T-helper 17 cell (primary cell): ENCODE measurements at regions not wholly inside any gene's neighbourhood (a gene's known extent, or its start where the extent isn't known, plus 50 kb on each side); places are given as distances from the start of the nearest gene placed in this dataset.

Experiments
- ATAC-seq: fragments of 150-1000 bp; cut with Tn5 transposase; 2 replicates; pipeline ENCODE4 v1.10.0; 2021; ENCODE audit warnings: mild to moderate bottlenecking, moderate library complexity
- DNase-seq, 3 donors: peaks; one replicate each; pipeline versions ENCODE4 v3.0.0 to v3.0.0-alpha.2; 2020 to 2021
- H3K9me3 ChIP-seq: one replicate; pipeline ENCODE4 v1.7.0; 2013; ENCODE audit warnings: low read length, mild to moderate bottlenecking; ENCODE audit not compliant: control insufficient read depth, poor library complexity, severe bottlenecking
- H3K27ac Mint-ChIP-seq: one replicate; pipeline ENCODE4 v1.8.0; 2022; ENCODE audit warnings: mild to moderate bottlenecking, moderate library complexity, mixed read lengths
- H3K27me3 Mint-ChIP-seq: one replicate; pipeline ENCODE4 v1.8.0; 2022; ENCODE audit warnings: mixed read lengths
- H3K36me3 Mint-ChIP-seq: one replicate; pipeline ENCODE4 v1.8.0; 2022; ENCODE audit warnings: low read depth, mixed read lengths
- H3K4me1 Mint-ChIP-seq: one replicate; pipeline ENCODE4 v1.8.0; 2022; ENCODE audit warnings: mild to moderate bottlenecking, mixed read lengths
- H3K4me3 Mint-ChIP-seq: one replicate; pipeline ENCODE4 v1.8.0; 2022; ENCODE audit warnings: mild to moderate bottlenecking, moderate library complexity, mixed read lengths

- DNase-seq (no peak), ATAC-seq (no peak)
- Mint-ChIP-seq H3K27me3 (peaks cover 6% of the 10 kb centered on the region), H3K4me1 (no peaks in the 10 kb centered on the region), H3K4me3 (no peak overlapping the region), H3K36me3 (no peaks in the 10 kb centered on the region), H3K27ac (no peak overlapping the region)
- H3K9me3 ChIP-seq = no peaks in the 10 kb centered on the region
Measured at GRCh38 chr18:73895701-73896100, 251.9 kb downstream of the FBXO15 start.

DNA sequence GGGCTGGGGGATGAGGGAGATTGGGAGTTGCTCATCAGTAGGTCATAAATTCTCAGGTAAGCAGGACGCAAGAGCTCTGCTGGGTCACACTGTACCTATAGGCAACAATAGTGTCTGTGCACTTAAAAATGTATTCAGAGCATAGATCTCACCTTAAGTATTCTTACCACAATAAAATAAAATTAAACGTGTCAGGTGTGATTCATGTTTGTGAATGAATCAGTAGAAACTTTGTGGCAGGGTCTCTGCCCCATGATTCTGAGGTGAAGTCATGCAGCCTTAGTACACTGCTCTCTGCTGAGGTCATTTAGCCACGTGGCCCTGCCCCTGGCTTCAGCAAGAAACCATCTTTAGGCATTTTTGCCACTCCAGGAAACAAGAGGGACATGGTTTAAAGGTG lies 253.8 kb downstream of the FBXO15 start:
- no peak for DNase-seq
- no peaks in the 10 kb centered on the region for H3K9me3 ChIP-seq
- no peaks in the 10 kb centered on the region for H3K36me3 Mint-ChIP-seq
- no peak for ATAC-seq
- no peaks in the 10 kb centered on the region for H3K4me1 Mint-ChIP-seq
- H3K27me3 Mint-ChIP-seq = peaks cover 6% of the 10 kb centered on the region
- H3K27ac Mint-ChIP-seq = no peak overlapping the region
- H3K4me3 Mint-ChIP-seq = no peak overlapping the region

GRCh38 chr18:73891572-73892421 lies 255.8 kb downstream of the FBXO15 start:
- no peak for DNase-seq
- no peaks in the 10 kb centered on the region for H3K36me3 Mint-ChIP-seq
- H3K9me3 ChIP-seq = no peaks in the 10 kb centered on the region
- no peak for ATAC-seq
- no peaks in the 10 kb centered on the region for H3K4me1 Mint-ChIP-seq
- H3K27ac Mint-ChIP-seq = no peak overlapping the region
- peaks cover 6% of the 10 kb centered on the region for H3K27me3 Mint-ChIP-seq
- H3K4me3 Mint-ChIP-seq = no peak overlapping the region

- ATAC-seq (no peak), DNase-seq (no peak)
- Mint-ChIP-seq H3K4me1 (no peaks in the 10 kb centered on the region), H3K27ac (no peak overlapping the region), H3K4me3 (no peak overlapping the region), H3K36me3 (no peaks in the 10 kb centered on the region), H3K27me3 (peaks cover 13% of the 10 kb centered on the region)
- no peaks in the 10 kb centered on the region for H3K9me3 ChIP-seq
Measured at GRCh38 chr18:73888565-73888964, 259.1 kb downstream of the FBXO15 start.

DNA sequence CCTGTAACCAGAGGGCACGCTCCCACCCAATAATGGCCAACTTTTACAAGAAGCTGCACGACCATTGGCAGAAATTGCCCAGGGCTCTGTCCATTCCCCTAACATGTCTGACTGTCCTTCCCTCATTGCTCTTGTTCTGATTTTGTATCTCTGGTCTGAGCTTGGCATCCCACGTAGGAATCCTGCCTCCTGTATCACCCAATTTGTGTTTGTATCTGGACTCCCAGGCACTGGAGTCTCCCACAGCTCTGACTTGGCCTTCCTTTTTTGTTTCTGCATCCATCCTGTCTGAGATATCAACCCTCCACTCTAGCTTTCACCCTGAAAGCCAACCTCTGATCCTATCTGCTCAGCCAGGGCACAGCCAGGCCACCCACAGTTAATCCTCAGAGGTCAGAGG lies 259.8 kb downstream of the FBXO15 start:
- Mint-ChIP-seq H3K27ac (no peak overlapping the region), H3K36me3 (no peaks in the 10 kb centered on the region), H3K4me3 (no peak overlapping the region), H3K4me1 (no peaks in the 10 kb centered on the region), H3K27me3 (peaks cover 13% of the 10 kb centered on the region)
- ATAC-seq (no peak), DNase-seq (no peak)
- no peaks in the 10 kb centered on the region for H3K9me3 ChIP-seq

- peaks cover 7% of the 10 kb centered on the region for H3K27me3 Mint-ChIP-seq
- ATAC-seq = no peak
- H3K4me1 Mint-ChIP-seq = no peaks in the 10 kb centered on the region
- DNase-seq = no peak
- no peak overlapping the region for H3K4me3 Mint-ChIP-seq
- H3K9me3 ChIP-seq = no peaks in the 10 kb centered on the region
- H3K27ac Mint-ChIP-seq = no peak overlapping the region
- H3K36me3 Mint-ChIP-seq = no peaks in the 10 kb centered on the region
Measured at GRCh38 chr18:73884868-73885267, 262.8 kb downstream of the FBXO15 start.

DNA sequence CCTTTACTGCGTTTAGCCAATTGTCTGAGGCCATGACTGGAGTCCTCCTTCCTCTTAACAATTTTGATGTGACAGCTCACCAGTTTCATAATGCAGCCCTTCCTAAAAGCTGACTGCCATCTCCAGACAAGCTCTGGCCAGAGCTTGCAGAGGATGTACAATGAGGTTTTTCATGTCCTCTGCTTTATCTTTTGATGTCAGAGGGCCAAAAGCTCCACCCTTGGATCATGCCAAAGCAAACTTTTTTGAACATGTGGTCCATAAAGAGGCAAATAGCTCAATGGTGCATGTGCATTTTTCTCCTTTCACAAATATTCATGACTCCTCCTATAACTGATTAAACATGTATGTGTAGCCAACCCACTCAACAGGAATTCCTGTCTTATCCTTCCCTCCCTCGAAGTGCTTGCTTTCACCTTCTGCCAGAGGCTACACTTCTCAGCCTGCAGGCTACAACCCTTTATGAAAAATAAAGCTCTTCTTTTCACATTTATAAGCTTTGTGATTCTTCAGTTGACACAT lies 266.2 kb downstream of the FBXO15 start:
- Mint-ChIP-seq H3K4me3 (no peak overlapping the region), H3K27me3 (peaks cover 7% of the 10 kb centered on the region), H3K27ac (no peak overlapping the region), H3K36me3 (no peaks in the 10 kb centered on the region), H3K4me1 (no peaks in the 10 kb centered on the region)
- no peaks in the 10 kb centered on the region for H3K9me3 ChIP-seq
- no peak for DNase-seq
- no peak for ATAC-seq

GRCh38 chr18:73880387-73880786 lies 267.2 kb downstream of the FBXO15 start:
- Mint-ChIP-seq H3K36me3 (no peaks in the 10 kb centered on the region), H3K4me3 (no peak overlapping the region), H3K4me1 (no peaks in the 10 kb centered on the region), H3K27me3 (peaks cover 7% of the 10 kb centered on the region), H3K27ac (no peak overlapping the region)
- no peak for ATAC-seq
- no peak for DNase-seq
- H3K9me3 ChIP-seq = no peaks in the 10 kb centered on the region

GRCh38 chr18:73879766-73880165 lies 267.9 kb downstream of the FBXO15 start:
- Mint-ChIP-seq H3K27me3 (peaks cover 9% of the 10 kb centered on the region), H3K27ac (no peak overlapping the region)

DNA sequence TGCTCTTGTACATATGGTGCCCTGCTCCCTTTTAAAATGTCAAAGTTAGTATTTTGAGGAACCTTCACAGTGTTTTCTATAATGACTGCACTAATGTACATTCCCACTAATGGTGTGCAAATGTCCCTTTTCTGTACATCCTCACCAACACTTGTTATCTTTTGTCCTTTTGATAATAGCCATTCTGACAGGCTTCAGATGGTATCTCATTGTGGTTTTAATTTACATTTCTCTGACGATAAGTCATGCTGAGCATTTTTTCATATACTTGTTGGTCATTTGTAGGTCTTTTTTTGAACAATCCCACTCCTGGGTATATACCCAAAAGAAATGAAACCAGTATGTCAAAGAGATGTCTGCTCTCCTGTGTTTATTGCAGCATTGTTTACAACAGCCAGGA lies 268.3 kb downstream of the FBXO15 start:
- Mint-ChIP-seq H3K4me1 (no peaks in the 10 kb centered on the region), H3K36me3 (no peaks in the 10 kb centered on the region), H3K27me3 (peaks cover 9% of the 10 kb centered on the region), H3K4me3 (no peak overlapping the region), H3K27ac (no peak overlapping the region)
- no peaks in the 10 kb centered on the region for H3K9me3 ChIP-seq
- ATAC-seq = no peak
- no peak for DNase-seq

More at GRCh38 chr18:73879766-73880165, 267.9 kb downstream of the FBXO15 start:
- Mint-ChIP-seq H3K4me3 (no peak overlapping the region), H3K36me3 (no peaks in the 10 kb centered on the region), H3K4me1 (no peaks in the 10 kb centered on the region)
- no peaks in the 10 kb centered on the region for H3K9me3 ChIP-seq
- ATAC-seq = no peak
- no peak for DNase-seq

- no peaks in the 10 kb centered on the region for H3K9me3 ChIP-seq
- Mint-ChIP-seq H3K27me3 (peaks cover 12% of the 10 kb centered on the region), H3K27ac (no peak overlapping the region), H3K4me1 (no peaks in the 10 kb centered on the region), H3K4me3 (no peak overlapping the region), H3K36me3 (no peaks in the 10 kb centered on the region)
- DNase-seq (no peak), ATAC-seq (no peak)
Measured at GRCh38 chr18:73869182-73869581, 278.5 kb downstream of the FBXO15 start.

DNA sequence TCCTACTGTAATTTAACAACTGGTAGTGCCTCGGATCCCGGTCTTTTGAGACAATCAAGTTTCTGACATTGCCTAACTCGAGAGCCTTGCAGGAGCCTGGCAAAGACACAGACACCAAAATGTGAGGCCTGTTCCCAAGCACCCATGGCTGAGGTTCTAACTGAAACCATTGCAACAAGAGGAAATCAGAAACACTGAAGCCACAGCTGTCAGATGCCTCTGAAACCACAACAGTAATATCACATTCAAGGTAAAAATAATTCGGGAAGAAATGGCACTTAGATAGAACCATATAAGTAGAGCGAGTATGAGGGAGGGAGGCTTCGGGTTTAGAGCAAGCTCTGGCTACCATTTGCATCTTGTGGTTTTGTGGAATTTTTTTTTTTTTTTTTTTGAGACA lies 285.9 kb downstream of the FBXO15 start:
- Mint-ChIP-seq H3K27me3 (peaks cover 36% of the 10 kb centered on the region), H3K27ac (no peak overlapping the region), H3K36me3 (no peaks in the 10 kb centered on the region), H3K4me1 (peaks cover 2% of the 10 kb centered on the region), H3K4me3 (no peak overlapping the region)
- ATAC-seq (no peak), DNase-seq (no peak)
- H3K9me3 ChIP-seq = no peaks in the 10 kb centered on the region

DNA sequence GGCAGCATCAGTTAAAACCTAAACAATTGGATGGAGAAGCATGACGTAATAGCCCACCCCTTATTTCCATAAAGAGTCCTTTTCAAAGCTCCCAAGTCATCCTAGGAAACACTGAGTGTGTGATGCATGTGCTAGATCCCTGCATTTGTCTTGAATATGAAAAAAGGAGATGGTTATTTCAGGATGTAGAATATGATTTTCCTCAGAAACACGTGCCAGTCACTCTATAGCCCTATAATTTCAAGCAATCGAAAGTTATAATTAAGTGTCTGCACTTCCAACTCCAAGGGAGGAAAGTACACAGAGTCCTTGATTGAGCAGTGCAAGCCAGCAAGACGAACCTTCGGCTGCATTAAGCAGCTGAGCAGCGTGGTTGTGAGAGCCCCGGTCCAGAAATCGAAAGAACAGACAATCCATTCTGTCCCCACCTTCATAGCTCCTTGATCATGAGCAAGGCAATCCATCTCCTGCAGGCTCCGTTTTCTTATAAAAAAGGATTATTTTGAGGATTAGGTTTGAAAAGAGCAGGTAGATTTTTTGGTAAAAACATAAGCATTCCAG lies 287.7 kb downstream of the FBXO15 start:
- ATAC-seq = no peak
- no peaks in the 10 kb centered on the region for H3K9me3 ChIP-seq
- H3K27me3 Mint-ChIP-seq = peaks cover 33% of the 10 kb centered on the region
- H3K4me1 Mint-ChIP-seq = peaks cover 2% of the 10 kb centered on the region
- no peak overlapping the region for H3K27ac Mint-ChIP-seq
- no peak for DNase-seq
- no peak overlapping the region for H3K4me3 Mint-ChIP-seq
- H3K36me3 Mint-ChIP-seq = no peaks in the 10 kb centered on the region
